ENCODE measurements at regions not wholly inside any gene's neighbourhood (a gene's known extent, or its start where the extent isn't known, plus 50 kb on each side); places are given as distances from the start of the nearest gene placed in this dataset.

GRCh38 chr3:188025555-188025954, 128.4 kb upstream of the LPP start:
- no peak for DNase-seq (ENCODE audit: extremely low read depth, low read depth)
- H3K4me3 ChIP-seq (replicated peaks; ENCODE audit: low read depth, low read length) = no peak overlapping the region
- TF ChIP-seq CTCF (IDR thresholded peaks at IDR 0.05; ENCODE audit: low read depth, low read length, missing control alignments) = no peak

DNA sequence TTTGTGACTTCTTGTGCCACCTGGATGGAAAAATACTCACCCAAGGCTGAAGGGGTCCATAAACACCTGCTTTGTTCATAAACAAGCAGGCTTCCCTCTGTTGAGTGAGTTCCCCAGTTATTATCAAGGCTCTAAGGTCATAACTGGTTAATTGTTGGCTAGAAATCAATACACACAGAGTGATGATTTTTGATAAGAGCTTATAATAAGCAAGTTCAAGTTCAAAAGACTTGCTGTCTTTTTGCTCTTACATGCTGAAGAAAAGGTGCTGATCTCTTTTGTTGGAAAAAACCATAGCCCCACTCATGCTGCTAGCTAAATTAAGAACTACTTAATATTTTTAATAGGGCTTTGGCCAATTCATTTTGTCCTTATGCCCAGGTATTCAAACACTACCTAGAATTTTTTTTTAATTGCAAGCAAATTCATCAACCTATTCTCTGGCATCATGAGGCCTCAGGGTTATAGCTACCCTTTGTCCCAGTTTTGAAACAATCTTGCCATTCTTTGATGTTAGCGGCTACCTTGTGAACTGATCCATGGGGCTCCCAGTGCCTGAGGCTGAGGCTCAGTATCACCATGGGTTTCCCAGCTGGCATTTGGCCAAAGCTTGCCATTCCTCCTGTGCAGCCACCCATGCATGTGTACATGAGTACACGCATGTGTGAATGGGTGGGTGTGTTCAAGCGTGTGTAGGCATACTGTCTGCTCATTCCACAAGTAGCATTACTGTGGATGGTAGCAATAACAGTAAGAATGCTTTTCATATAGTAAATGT, 127.6 kb upstream of the LPP start:
- no peak for TF ChIP-seq CTCF (IDR thresholded peaks at IDR 0.05; ENCODE audit: low read depth, low read length, missing control alignments)
- no peak overlapping the region for H3K4me3 ChIP-seq (replicated peaks; ENCODE audit: low read depth, low read length)
- no peak for DNase-seq (ENCODE audit: extremely low read depth, low read depth)

GRCh38 chr3:188031121-188031520, 122.8 kb upstream of the LPP start:
- H3K4me3 ChIP-seq (replicated peaks; ENCODE audit: low read depth, low read length) = no peak overlapping the region
- DNase-seq (ENCODE audit: extremely low read depth, low read depth) = no peak
- TF ChIP-seq CTCF (IDR thresholded peaks at IDR 0.05; ENCODE audit: low read depth, low read length, missing control alignments) = no peak

DNA sequence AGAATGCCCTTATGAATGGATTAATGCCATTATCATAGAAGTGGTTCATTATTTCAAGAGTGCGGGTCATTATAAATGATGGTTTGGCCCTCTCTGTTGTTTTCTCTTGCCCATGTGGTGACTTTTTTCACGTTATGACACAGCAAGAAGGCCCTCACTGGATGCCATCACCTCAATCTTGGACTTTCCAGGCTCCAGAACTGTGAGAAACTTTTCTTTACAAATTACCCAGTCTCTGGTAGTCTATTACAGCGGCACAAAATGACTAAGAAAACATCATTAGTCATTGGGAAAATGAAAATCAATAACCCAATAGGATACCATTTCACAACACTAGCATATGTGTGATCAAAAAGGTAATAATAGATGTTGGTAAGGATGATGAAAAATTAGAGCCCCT, 119.0 kb upstream of the LPP start:
- H3K4me3 ChIP-seq (replicated peaks; ENCODE audit: low read depth, low read length) = no peak overlapping the region
- TF ChIP-seq CTCF (IDR thresholded peaks at IDR 0.05; ENCODE audit: low read depth, low read length, missing control alignments) = no peak
- no peak for DNase-seq (ENCODE audit: extremely low read depth, low read depth)

- H3K4me3 ChIP-seq (replicated peaks; ENCODE audit: low read depth, low read length) = no peak overlapping the region
- no peak for TF ChIP-seq CTCF (IDR thresholded peaks at IDR 0.05; ENCODE audit: low read depth, low read length, missing control alignments)
- no peak for DNase-seq (ENCODE audit: extremely low read depth, low read depth)
Measured at GRCh38 chr3:188036375-188037194, 117.4 kb upstream of the LPP start.

- no peak overlapping the region for H3K4me3 ChIP-seq (replicated peaks; ENCODE audit: low read depth, low read length)
- DNase-seq (ENCODE audit: extremely low read depth, low read depth) = no peak
- peak; percentile 26 for TF ChIP-seq CTCF (IDR thresholded peaks at IDR 0.05; ENCODE audit: low read depth, low read length, missing control alignments)
Measured at GRCh38 chr3:188037195-188037718, 116.7 kb upstream of the LPP start.
